ENCODE measurements at regions not wholly inside any gene's neighbourhood (a gene's known extent, or its start where the extent isn't known, plus 50 kb on each side); places are given as distances from the start of the nearest gene placed in this dataset.

DNA sequence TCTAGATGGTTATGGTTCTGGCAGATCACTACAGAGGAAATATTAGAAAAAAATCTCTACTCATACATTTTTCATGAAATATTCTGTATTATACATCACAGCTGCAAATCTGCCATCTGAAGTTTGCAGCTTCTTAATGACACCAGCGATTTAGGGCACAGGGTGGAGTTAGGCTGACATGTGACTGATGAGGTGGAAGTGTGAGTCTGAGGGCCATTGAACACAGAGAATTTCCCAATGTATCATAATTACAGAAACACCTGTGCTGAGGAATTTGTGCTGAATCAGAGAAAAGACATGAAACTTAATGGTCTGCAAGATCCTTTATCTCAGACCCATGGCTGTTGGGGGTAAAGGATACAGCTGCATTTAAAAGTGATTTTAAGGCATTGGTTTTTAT, 2025.6 kb upstream of the AGA start:
- Histone ChIP-seq H3K79me2 (ENCODE audit: control insufficient read depth, insufficient read depth, low read length) (no peaks in the 10 kb centered on the region), H4K20me1 (ENCODE audit: control insufficient read depth, insufficient read depth) (no peaks in the 10 kb centered on the region), H3K4me1 (ENCODE audit: control insufficient read depth, insufficient read depth, low read length) (no peaks in the 10 kb centered on the region), H2AFZ (ENCODE audit: control insufficient read depth, low read depth, low read length) (no peak overlapping the region), H3K9me3 (replicated peaks; ENCODE audit: control insufficient read depth, insufficient read depth, low read length) (no peaks in the 10 kb centered on the region), H3K27ac (ENCODE audit: control insufficient read depth, insufficient read depth) (no peak overlapping the region), H3K4me2 (ENCODE audit: control insufficient read depth, insufficient read depth) (no peak overlapping the region), H3K4me3 (no peak overlapping the region), H3K36me3 (ENCODE audit: control insufficient read depth in 2 of 2, insufficient read depth in 2 of 2, low read length in 1 of 2) (no peaks in the 10 kb centered on the region), H3K27me3 (replicated peaks in 1 of 2; ENCODE audit: control insufficient read depth in 2 of 2, insufficient read depth in 2 of 2, low read length in 1 of 2) (no peaks in the 10 kb centered on the region), H3K9ac (ENCODE audit: control insufficient read depth, insufficient read depth, low read length) (no peak overlapping the region)
- ATAC-seq (no peak), FAIRE-seq (no peak), DNase-seq (ENCODE audit: low read depth, low spot score) (no peak)
- in situ Hi-C loops (cut with MboI), result no loop called here
- ChIA-PET SMC1A (ENCODE audit: uncharacterized antibody, unreplicated experiment) (interaction anchor here (1.1 to 1.2 kb wide), 2 partner anchors 35 to 157 kb away, joined by 3 read pairs; no protein-coding TSS in a partner anchor), CTCF (interaction anchor here (1.5 kb wide), 1 partner anchor 33 kb away, joined by 3 read pairs; no protein-coding TSS in a partner anchor), RAD21 (ENCODE audit: unreplicated experiment) (no interaction called here), POLR2A (no interaction called here)
- intact Hi-C loops (cut with micrococcal nuclease; ENCODE audit: unreplicated experiment), result no loop called here
- BruUV-seq (replicated peaks), result no TSS peak
- TF ChIP-seq NFYB (IDR thresholded peaks at IDR 0.05; ENCODE audit: insufficient read depth, low read depth, low read length) (no peak), RAD21 (IDR thresholded peaks at IDR 0.05; ENCODE audit: insufficient read depth, low read depth, low read length) (no peak), HDGF (IDR thresholded peaks at IDR 0.05) (no peak), TCF7 (IDR thresholded peaks at IDR 0.05; ENCODE audit: borderline replicate concordance) (no peak), POLR2AphosphoS5 (IDR thresholded peaks at IDR 0.05; ENCODE audit: low read length) (no peak), HCFC1 (IDR thresholded peaks at IDR 0.05; ENCODE audit: low read length) (no peak)
- WGBS (ENCODE audit: insufficient coverage, insufficient replicate concordance, low lambda C conversion rate, missing lambda C conversion rate), result 0% methylated on average over 1 of the region's 1 CpG

- Histone ChIP-seq H3K27ac (ENCODE audit: control insufficient read depth, insufficient read depth) (no peak overlapping the region), H3K9ac (ENCODE audit: control insufficient read depth, insufficient read depth, low read length) (no peak overlapping the region), H3K4me1 (ENCODE audit: control insufficient read depth, insufficient read depth, low read length) (no peaks in the 10 kb centered on the region), H3K4me2 (ENCODE audit: control insufficient read depth, insufficient read depth) (no peak overlapping the region), H3K79me2 (ENCODE audit: control insufficient read depth, insufficient read depth, low read length) (no peaks in the 10 kb centered on the region), H2AFZ (ENCODE audit: control insufficient read depth, low read depth, low read length) (no peak overlapping the region), H3K36me3 (ENCODE audit: control insufficient read depth in 2 of 2, insufficient read depth in 2 of 2, low read length in 1 of 2) (no peaks in the 10 kb centered on the region), H4K20me1 (ENCODE audit: control insufficient read depth, insufficient read depth) (no peaks in the 10 kb centered on the region), H3K9me3 (replicated peaks; ENCODE audit: control insufficient read depth, insufficient read depth, low read length) (no peaks in the 10 kb centered on the region), H3K27me3 (replicated peaks in 1 of 2; ENCODE audit: control insufficient read depth in 2 of 2, insufficient read depth in 2 of 2, low read length in 1 of 2) (no peaks in the 10 kb centered on the region), H3K4me3 (no peak overlapping the region)
- FAIRE-seq, result no peak
- intact Hi-C loops (cut with micrococcal nuclease; ENCODE audit: unreplicated experiment) (no loop called here), in situ Hi-C loops (cut with MboI) (no loop called here)
- TF ChIP-seq POU2F2 (IDR thresholded peaks at IDR 0.05; ENCODE audit: borderline replicate concordance, low read depth, low read length), result no peak
- TF ChIP-seq PAX8 (IDR thresholded peaks at IDR 0.05), result no peak
- TF ChIP-seq, protein P1, sequence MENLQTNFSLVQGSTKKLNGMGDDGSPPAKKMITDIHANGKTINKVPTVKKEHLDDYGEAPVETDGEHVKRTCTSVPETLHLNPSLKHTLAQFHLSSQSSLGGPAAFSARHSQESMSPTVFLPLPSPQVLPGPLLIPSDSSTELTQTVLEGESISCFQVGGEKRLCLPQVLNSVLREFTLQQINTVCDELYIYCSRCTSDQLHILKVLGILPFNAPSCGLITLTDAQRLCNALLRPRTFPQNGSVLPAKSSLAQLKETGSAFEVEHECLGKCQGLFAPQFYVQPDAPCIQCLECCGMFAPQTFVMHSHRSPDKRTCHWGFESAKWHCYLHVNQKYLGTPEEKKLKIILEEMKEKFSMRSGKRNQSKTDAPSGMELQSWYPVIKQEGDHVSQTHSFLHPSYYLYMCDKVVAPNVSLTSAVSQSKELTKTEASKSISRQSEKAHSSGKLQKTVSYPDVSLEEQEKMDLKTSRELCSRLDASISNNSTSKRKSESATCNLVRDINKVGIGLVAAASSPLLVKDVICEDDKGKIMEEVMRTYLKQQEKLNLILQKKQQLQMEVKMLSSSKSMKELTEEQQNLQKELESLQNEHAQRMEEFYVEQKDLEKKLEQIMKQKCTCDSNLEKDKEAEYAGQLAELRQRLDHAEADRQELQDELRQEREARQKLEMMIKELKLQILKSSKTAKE (IDR thresholded peaks at IDR 0.05; ENCODE audit: low read depth, poor library complexity, severe bottlenecking), result no peak
- no peak for TF ChIP-seq BCL11A (IDR thresholded peaks at IDR 0.05; ENCODE audit: low read depth, low read length)
- no peak for TF ChIP-seq ESRRA (IDR thresholded peaks at IDR 0.05; ENCODE audit: low read length)
- no peak for TF ChIP-seq ATF2 (IDR thresholded peaks at IDR 0.05; ENCODE audit: low read length)
- TF ChIP-seq CREM (IDR thresholded peaks at IDR 0.05; ENCODE audit: low read depth), result no peak
- no peak for TF ChIP-seq MYB (IDR thresholded peaks at IDR 0.05; ENCODE audit: borderline replicate concordance, low read depth, low read length)
- no peak for TF ChIP-seq NFIC (IDR thresholded peaks at IDR 0.05; ENCODE audit: low read depth, low read length)
- no peak for TF ChIP-seq RFX5 (IDR thresholded peaks at IDR 0.05; ENCODE audit: low read depth, low read length)
- no peak for ATAC-seq
- ChIA-PET SMC1A (ENCODE audit: uncharacterized antibody, unreplicated experiment) (interaction anchor here (1.4 kb wide), 1 partner anchor 191 kb away, joined by 3 read pairs; no protein-coding TSS in a partner anchor), RAD21 (ENCODE audit: unreplicated experiment) (no interaction called here), POLR2A (no interaction called here), CTCF (no interaction called here)
- no TSS peak for BruUV-seq (replicated peaks)
- no peak for DNase-seq (ENCODE audit: low read depth, low spot score)
These were observed 2029.9 kb upstream of the AGA start for GRCh38 chr4:179472164-179472563.

All from GM12878 (cell line).